ENCODE measurements at regions not wholly inside any gene's neighbourhood (a gene's known extent, or its start where the extent isn't known, plus 50 kb on each side); places are given as distances from the start of the nearest gene placed in this dataset.

DNA sequence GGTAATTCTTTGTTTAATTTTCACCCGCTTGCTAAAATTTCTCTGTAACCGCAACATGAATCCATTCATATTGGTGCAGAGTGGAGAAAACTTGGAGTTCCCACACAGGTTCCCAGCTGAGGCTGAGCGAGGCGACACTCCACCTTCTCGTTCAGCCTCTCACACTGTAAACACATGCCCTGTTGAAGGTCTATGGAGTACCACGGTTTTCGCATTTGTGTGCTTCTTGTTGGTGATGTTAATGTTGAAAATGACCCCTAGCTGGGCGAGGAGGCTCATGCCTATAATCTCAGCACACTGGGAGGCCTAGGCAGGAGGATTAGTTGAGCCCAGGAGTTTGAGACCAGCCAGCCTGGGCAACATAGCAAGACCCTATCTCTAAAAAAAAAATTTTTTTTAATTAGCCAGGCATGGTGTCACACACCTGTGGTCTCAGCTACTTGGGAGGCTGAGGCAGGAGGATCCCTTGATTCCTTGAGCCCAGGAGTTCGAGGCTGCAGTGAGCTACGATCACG lies 67.2 kb downstream of the ARHGEF18 start:
- 93% methylated on average over 11 of the region's 11 CpGs; no CpG with 5 or more reads in 1 of the 2 experiments for WGBS, 2 experiments (ENCODE audit: extremely low coverage in 1 of 2, insufficient coverage in 1 of 2, insufficient read length in 1 of 2, insufficient replicate concordance in 2 of 2, low coverage in 1 of 2, low lambda C conversion rate in 2 of 2, missing lambda C conversion rate in 1 of 2)
- Histone ChIP-seq H2AK5ac (ENCODE audit: low read depth, low read length) (no peak overlapping the region; the same call in 1 of the 2 replicates), H2BK12ac (ENCODE audit: low read depth, low read length) (no peak overlapping the region), H4K5ac (ENCODE audit: insufficient read length, low read depth, low read length) (no peak overlapping the region), H3K27me3 (replicated peaks in 1 of 4; ENCODE audit: control insufficient read depth in 3 of 4, extremely low read depth in 1 of 4, insufficient read depth in 3 of 4, low read length in 3 of 4) (no peaks in the 10 kb centered on the region), H2BK5ac (ENCODE audit: low read depth, low read length) (no peak overlapping the region), H3K4me1 (replicated peaks in 1 of 4; ENCODE audit: control insufficient read depth in 3 of 4, insufficient read depth in 4 of 4, low read length in 3 of 4) (peaks cover 0 to 2% (median 0%) of the 10 kb centered on the region in 4 experiments; a peak in 2 of 7 replicates), H4K8ac (ENCODE audit: extremely low read depth, insufficient read depth, low read length) (no peak overlapping the region), H2BK15ac (ENCODE audit: low read length) (no peak overlapping the region), H3K14ac (ENCODE audit: insufficient read length) (no peak overlapping the region), H3K23ac (ENCODE audit: insufficient read length) (no peak overlapping the region), H3K36me3 (ENCODE audit: control insufficient read depth in 2 of 4, insufficient read depth in 4 of 4, low read length in 3 of 4) (no peaks in the 10 kb centered on the region), H3K18ac (ENCODE audit: extremely low read depth, low read length) (no peak overlapping the region), H2BK20ac (ENCODE audit: low read length) (no peak overlapping the region), H4K20me1 (replicated peaks in 1 of 2; ENCODE audit: control insufficient read depth in 1 of 2, insufficient read depth in 2 of 2, low read length in 2 of 2) (peaks cover 2 to 10% of the 10 kb centered on the region in 2 experiments), H3K4me2 (ENCODE audit: insufficient read depth in 1 of 2, low read depth in 2 of 2, low read length in 2 of 2) (no peak overlapping the region), H3K9me3 (ENCODE audit: insufficient read depth in 2 of 2, low read depth in 1 of 2, low read length in 1 of 2) (no peaks in the 10 kb centered on the region), H3K27ac (ENCODE audit: low read depth, low read length) (no peak overlapping the region), H4K91ac (replicated peaks; ENCODE audit: insufficient read length, low read length) (no peak overlapping the region), H2BK120ac (replicated peaks; ENCODE audit: low read depth, low read length) (no peak overlapping the region), H3K79me1 (ENCODE audit: low read depth, low read length) (peaks cover 4% of the 10 kb centered on the region; the same call in 1 of the 2 replicates), H3K4ac (replicated peaks; ENCODE audit: insufficient read length, low read depth, low read length) (no peak overlapping the region), H3K23me2 (ENCODE audit: low read depth, low read length) (no peaks in the 10 kb centered on the region), H3K79me2 (ENCODE audit: control insufficient read depth in 1 of 2, insufficient read depth in 2 of 2, low read length in 2 of 2) (peaks cover 0 to 24% of the 10 kb centered on the region in 2 experiments; a peak in 2 of 4 replicates), H3K9ac (replicated peaks in 1 of 4; ENCODE audit: extremely low read depth in 1 of 4, low read depth in 3 of 4, low read length in 3 of 4) (no peak overlapping the region), H2AFZ (ENCODE audit: low read length) (no peak overlapping the region), H3K56ac (replicated peaks; ENCODE audit: insufficient read length, low read depth, low read length) (no peak overlapping the region), H3K4me3 (ENCODE audit: extremely low read depth in 1 of 4, insufficient read depth in 2 of 4, low read depth in 3 of 4, low read length in 4 of 4) (no peak overlapping the region)
- DNase-seq (ENCODE audit: low read depth in 1 of 2, low spot score in 2 of 2): no peak
- ChIA-PET CTCF (ENCODE audit: partially characterized antibody) (interaction anchor here (0.6 to 2.0 kb wide), 4 partner anchors 40 to 1096 kb away, joined by 3 to 7 read pairs (median 3); no protein-coding TSS in a partner anchor), POLR2A (ENCODE audit: partially characterized antibody) (no interaction called here)
- FAIRE-seq: no peak
- TF ChIP-seq RNF2 (IDR thresholded peaks at IDR 0.05; ENCODE audit: borderline replicate concordance, low read depth, low read length, missing control alignments, poor library complexity, severe bottlenecking) (no peak), KDM1A (IDR thresholded peaks at IDR 0.05; ENCODE audit: borderline replicate concordance, low read length) (peak; percentile 45; the same call in 1 of the 2 replicates)
